ENCODE measurements at regions not wholly inside any gene's neighbourhood (a gene's known extent, or its start where the extent isn't known, plus 50 kb on each side); places are given as distances from the start of the nearest gene placed in this dataset.

- TF ChIP-seq, protein P1, sequence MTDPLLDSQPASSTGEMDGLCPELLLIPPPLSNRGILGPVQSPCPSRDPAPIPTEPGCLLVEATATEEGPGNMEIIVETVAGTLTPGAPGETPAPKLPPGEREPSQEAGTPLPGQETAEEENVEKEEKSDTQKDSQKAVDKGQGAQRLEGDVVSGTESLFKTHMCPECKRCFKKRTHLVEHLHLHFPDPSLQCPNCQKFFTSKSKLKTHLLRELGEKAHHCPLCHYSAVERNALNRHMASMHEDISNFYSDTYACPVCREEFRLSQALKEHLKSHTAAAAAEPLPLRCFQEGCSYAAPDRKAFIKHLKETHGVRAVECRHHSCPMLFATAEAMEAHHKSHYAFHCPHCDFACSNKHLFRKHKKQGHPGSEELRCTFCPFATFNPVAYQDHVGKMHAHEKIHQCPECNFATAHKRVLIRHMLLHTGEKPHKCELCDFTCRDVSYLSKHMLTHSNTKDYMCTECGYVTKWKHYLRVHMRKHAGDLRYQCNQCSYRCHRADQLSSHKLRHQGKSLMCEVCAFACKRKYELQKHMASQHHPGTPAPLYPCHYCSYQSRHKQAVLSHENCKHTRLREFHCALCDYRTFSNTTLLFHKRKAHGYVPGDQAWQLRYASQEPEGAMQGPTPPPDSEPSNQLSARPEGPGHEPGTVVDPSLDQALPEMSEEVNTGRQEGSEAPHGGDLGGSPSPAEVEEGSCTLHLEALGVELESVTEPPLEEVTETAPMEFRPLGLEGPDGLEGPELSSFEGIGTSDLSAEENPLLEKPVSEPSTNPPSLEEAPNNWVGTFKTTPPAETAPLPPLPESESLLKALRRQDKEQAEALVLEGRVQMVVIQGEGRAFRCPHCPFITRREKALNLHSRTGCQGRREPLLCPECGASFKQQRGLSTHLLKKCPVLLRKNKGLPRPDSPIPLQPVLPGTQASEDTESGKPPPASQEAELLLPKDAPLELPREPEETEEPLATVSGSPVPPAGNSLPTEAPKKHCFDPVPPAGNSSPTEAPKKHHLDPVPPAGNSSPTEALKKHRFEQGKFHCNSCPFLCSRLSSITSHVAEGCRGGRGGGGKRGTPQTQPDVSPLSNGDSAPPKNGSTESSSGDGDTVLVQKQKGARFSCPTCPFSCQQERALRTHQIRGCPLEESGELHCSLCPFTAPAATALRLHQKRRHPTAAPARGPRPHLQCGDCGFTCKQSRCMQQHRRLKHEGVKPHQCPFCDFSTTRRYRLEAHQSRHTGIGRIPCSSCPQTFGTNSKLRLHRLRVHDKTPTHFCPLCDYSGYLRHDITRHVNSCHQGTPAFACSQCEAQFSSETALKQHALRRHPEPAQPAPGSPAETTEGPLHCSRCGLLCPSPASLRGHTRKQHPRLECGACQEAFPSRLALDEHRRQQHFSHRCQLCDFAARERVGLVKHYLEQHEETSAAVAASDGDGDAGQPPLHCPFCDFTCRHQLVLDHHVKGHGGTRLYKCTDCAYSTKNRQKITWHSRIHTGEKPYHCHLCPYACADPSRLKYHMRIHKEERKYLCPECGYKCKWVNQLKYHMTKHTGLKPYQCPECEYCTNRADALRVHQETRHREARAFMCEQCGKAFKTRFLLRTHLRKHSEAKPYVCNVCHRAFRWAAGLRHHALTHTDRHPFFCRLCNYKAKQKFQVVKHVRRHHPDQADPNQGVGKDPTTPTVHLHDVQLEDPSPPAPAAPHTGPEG (CRISPR knock-in tag; IDR thresholded peaks at IDR 0.05): 0 out of 2 replicates have a peak, but pooled peaks have one; percentile 21
- TF ChIP-seq MYC (CRISPR knock-in tag; IDR thresholded peaks at IDR 0.05; ENCODE audit: borderline replicate concordance) (peak; percentile 54; the same call in 1 of the 2 replicates), FOXO1 (CRISPR knock-in tag; IDR thresholded peaks at IDR 0.05) (peak; percentile 34; the same call in 1 of the 2 replicates), NFKB2 (CRISPR knock-in tag; IDR thresholded peaks at IDR 0.05; ENCODE audit: borderline replicate concordance) (peak; percentile 76; the same call in 1 of the 2 replicates), MAFF (IDR thresholded peaks at IDR 0.05; ENCODE audit: low read depth, low read length) (no peak), SALL2 (CRISPR knock-in tag; IDR thresholded peaks at IDR 0.05) (peak; percentile 85; the same call in 1 of the 2 replicates), MEF2D (CRISPR knock-in tag; IDR thresholded peaks at IDR 0.05) (peak; percentile 22; the same call in 1 of the 2 replicates), NCOA2 (CRISPR knock-in tag; IDR thresholded peaks at IDR 0.05) (no peak), ZFP82 (CRISPR knock-in tag; IDR thresholded peaks at IDR 0.05; ENCODE audit: borderline replicate concordance) (no peak), ZNF292 (CRISPR knock-in tag; IDR thresholded peaks at IDR 0.05; ENCODE audit: borderline replicate concordance, low read depth) (0 out of 2 replicates have a peak, but pooled peaks have one; percentile 45), YEATS2 (CRISPR knock-in tag; IDR thresholded peaks at IDR 0.05; ENCODE audit: borderline replicate concordance) (no peak), ATAD3A (CRISPR knock-in tag; IDR thresholded peaks at IDR 0.05) (no peak), KDM3A (CRISPR knock-in tag; IDR thresholded peaks at IDR 0.05; ENCODE audit: low read depth) (0 out of 2 replicates have a peak, but pooled peaks have one; percentile 28), MAF1 (CRISPR knock-in tag; IDR thresholded peaks at IDR 0.05; ENCODE audit: borderline replicate concordance) (0 out of 2 replicates have a peak, but pooled peaks have one; percentile 21), ZNF326 (CRISPR knock-in tag; IDR thresholded peaks at IDR 0.05; ENCODE audit: borderline replicate concordance) (no peak), NBN (conservative IDR thresholded peaks at IDR 0.05) (no peak)
- TF ChIP-seq, protein P2, sequence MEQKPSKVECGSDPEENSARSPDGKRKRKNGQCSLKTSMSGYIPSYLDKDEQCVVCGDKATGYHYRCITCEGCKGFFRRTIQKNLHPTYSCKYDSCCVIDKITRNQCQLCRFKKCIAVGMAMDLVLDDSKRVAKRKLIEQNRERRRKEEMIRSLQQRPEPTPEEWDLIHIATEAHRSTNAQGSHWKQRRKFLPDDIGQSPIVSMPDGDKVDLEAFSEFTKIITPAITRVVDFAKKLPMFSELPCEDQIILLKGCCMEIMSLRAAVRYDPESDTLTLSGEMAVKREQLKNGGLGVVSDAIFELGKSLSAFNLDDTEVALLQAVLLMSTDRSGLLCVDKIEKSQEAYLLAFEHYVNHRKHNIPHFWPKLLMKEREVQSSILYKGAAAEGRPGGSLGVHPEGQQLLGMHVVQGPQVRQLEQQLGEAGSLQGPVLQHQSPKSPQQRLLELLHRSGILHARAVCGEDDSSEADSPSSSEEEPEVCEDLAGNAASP (CRISPR knock-in tag; IDR thresholded peaks at IDR 0.05; ENCODE audit: borderline replicate concordance): peak; percentile 32; the same call in 1 of the 2 replicates
- TF ChIP-seq, protein P3, sequence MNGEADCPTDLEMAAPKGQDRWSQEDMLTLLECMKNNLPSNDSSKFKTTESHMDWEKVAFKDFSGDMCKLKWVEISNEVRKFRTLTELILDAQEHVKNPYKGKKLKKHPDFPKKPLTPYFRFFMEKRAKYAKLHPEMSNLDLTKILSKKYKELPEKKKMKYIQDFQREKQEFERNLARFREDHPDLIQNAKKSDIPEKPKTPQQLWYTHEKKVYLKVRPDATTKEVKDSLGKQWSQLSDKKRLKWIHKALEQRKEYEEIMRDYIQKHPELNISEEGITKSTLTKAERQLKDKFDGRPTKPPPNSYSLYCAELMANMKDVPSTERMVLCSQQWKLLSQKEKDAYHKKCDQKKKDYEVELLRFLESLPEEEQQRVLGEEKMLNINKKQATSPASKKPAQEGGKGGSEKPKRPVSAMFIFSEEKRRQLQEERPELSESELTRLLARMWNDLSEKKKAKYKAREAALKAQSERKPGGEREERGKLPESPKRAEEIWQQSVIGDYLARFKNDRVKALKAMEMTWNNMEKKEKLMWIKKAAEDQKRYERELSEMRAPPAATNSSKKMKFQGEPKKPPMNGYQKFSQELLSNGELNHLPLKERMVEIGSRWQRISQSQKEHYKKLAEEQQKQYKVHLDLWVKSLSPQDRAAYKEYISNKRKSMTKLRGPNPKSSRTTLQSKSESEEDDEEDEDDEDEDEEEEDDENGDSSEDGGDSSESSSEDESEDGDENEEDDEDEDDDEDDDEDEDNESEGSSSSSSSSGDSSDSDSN (CRISPR knock-in tag; IDR thresholded peaks at IDR 0.05): no peak
Measured at GRCh38 chr6:79777713-79778579, 146.8 kb downstream of the SH3BGRL2 start (continued).

Data from HepG2 (cell line).